ENCODE measurements at regions not wholly inside any gene's neighbourhood (a gene's known extent, or its start where the extent isn't known, plus 50 kb on each side); places are given as distances from the start of the nearest gene placed in this dataset.
A peak's percentile ranks its signal among the peaks of the same experiment; 100 is the strongest.

DNA sequence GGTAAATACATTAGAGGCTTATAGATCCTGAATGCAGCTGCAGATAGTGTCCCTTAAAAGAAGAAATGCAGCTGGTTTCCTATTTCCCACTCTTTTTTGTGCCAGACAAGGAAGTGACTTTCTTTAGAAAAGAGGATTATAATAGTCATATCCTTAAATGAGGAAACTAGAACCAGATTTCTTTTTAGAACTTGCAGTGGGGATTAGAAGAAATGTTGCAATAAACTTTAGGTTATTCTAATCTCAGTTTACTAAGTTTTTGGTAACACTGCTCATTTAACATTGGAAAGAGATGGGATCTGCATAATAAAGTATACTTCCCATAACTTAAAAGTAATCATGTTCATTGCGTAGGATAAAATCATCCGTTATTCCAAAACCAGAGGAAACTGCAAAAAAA, 101.9 kb downstream of the SLIT2 start:
- no peak for DNase-seq (ENCODE audit: low spot score)

DNA sequence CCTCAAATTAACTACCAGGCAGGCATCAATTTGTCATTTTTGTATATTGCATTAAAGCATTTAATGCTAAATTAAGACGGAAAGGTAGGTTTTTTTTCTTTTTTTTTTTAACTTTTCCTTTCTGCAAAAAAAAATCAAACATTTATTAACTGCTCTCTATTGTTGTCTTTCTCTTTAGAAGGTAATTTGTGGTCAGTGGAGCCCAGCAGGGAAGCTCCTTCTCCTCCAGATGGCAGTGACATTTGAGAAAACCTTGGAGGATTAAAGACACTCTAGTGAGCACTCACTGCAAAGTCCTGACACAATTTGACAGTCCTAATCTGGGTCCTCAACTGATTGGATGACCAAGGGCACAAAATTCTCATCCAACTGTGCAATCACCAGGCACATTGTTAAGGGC, 102.4 kb downstream of the SLIT2 start:
- no peak for DNase-seq (ENCODE audit: low spot score)

GRCh38 chr4:20356565-20356964, 104.9 kb downstream of the SLIT2 start:
- no peak for DNase-seq (ENCODE audit: low spot score)

GRCh38 chr4:20358110-20358509, 106.4 kb downstream of the SLIT2 start:
- no peak for DNase-seq (ENCODE audit: low spot score)

DNA sequence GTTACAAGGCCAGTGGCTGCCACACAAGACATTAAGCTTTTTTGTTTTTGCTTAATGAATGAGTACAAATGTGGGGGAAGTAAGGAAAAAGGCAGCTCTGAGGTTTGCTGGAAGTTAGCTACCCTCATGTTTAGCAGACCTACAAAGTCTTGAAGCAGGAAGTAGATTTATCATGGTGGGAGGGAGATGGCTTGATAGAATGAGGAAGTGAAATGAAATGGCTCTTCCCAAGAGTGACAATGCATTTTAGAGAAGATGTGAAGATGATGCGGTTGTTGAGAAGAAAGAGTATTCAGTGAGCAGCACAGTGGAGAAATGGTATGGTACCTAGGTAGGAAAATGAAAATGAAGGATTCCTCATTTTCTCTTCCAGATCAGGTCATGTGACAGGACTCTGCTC, 108.0 kb downstream of the SLIT2 start:
- DNase-seq (ENCODE audit: low spot score): no peak

GRCh38 chr4:20362148-20362547, 110.4 kb downstream of the SLIT2 start:
- DNase-seq (ENCODE audit: low spot score): no peak

DNA sequence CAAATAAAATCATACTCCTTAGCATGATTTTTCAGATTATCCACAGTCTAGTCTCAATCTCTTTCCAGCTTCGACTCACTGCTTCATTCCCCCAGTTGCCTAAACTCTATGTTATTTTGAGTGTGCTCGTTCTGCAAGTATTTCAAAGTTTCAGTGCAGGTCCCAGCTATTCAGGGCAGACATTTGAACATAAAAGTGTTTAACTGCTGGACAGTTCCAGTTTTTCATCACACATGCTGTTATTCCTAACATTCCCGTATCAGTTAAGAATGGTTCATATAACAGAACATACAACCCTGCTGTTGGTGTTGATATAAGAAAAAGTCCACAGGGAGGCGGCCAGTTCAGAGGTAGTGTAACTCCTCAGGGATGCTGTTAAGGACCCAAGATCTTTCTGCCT, 113.3 kb downstream of the SLIT2 start:
- DNase-seq (ENCODE audit: low spot score): no peak

DNA sequence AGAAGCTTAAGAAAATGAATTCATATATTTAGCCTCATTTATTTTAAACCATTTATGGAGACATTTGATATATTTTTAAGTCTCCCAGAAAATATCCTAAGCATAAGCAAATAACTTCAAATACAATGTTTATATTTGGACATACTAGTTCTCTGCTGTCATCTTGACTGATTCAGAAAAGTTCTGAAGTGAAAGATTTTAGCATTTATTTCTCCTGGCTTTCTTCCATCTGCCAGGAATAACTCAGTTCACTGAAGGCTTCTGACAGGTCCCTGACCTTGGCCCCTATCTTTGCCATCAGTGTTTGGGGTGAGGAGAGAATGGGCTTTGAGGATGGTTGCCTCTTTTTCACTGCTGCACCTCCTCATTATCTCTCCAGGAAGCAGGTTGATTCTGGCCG, 115.7 kb downstream of the SLIT2 start:
- no peak for DNase-seq (ENCODE audit: low spot score)

DNA sequence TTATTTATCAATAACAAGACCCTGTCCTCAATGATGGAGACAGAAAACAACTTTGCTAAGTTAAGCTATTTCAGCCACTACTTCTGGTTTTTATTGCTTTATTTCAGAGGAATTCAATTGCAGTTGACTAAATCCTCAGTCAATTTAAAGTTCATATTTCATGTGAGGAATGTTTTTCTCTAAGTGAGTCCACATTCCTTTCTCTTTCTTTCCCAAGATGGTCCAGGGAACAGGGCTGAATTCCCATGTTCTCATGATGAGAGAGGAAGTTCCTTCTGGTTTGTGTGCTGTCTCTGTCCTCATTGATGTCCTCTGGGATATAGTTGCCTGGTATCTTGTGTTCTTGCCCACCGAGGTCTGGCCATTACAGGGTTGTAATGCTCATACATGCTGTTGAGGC, 117.2 kb downstream of the SLIT2 start:
- no peak for DNase-seq (ENCODE audit: low spot score)

DNA sequence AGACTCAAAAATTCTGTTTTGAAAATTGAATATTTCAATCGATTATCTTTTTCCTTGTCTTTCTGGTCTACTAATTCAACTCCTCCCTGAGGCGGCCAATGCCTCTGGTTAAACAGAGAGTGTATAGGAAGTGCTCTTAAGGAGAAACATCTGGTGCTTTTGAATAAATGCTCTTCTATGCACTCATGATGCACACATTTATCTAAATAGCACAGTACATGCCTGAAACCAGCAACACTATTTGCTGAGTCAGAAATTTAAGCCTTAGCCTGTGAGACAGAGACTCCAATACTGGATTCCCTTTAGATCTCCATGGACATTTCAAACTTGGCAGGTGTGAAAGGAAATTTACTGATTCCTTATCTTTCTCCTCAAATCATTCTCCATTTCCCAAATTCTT, 118.6 kb downstream of the SLIT2 start:
- no peak for DNase-seq (ENCODE audit: low spot score)

- no peak for DNase-seq (ENCODE audit: low spot score)
These were observed 124.4 kb downstream of the SLIT2 start for GRCh38 chr4:20376070-20376469.

DNA sequence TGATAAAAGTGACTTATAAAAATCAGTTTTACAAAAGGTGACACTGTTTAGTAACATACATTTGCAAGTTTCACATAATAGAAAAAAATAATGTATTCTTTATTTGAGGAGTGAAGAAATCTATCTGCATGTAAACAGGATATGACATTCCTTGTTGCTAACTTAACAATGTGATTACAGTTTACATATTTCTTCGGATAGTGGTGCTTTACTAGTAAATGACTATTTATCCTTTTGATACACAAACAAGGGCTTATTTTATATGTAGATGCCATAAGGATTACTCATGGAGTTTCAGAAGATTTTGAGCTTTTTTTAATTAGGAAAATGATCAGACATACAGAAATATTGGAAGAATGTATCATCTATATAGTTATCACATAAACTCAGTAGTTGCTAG, 126.5 kb downstream of the SLIT2 start:
- DNase-seq (ENCODE audit: low spot score): no peak

GRCh38 chr4:20381005-20381404, 129.3 kb downstream of the SLIT2 start:
- no peak for DNase-seq (ENCODE audit: low spot score)

GRCh38 chr4:20383283-20383682, 131.6 kb downstream of the SLIT2 start:
- no peak for DNase-seq (ENCODE audit: low spot score)

DNA sequence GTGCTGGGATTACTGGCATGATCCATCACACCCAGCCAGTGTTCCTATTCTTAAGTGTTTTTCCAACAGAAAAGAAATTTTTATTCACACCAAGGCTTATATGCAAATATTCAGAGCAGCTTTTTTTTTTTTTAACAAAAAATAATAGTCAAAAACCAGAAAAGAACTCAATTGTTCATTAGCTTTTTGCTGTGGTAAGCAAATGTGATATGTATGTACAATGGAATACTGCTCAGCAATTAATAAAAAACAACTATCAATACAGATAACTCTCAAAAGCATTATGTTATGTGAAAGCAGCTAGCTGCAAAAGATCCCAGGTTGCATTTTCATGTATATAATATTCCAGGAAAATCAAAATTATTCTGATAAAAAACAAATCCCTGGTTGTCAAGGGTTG, 132.3 kb downstream of the SLIT2 start:
- DNase-seq (ENCODE audit: low spot score): no peak

DNA sequence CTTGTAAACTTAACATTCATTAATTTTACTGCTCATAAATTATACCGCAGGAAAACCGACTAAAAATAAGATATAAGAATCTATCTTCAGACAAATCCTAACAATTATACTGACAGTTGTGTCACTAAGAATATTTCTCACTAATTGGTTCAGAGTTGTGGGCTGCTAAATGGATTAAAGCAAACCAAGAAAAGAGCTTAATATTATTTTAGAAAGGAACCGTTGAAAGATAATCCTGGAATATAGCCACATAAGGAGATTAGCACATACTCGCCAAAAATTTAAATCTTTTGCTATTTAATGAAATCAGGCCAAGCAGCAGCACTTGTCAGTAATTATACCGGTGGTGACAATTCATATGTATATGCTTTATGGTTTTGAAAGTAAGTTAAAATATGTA, 132.8 kb downstream of the SLIT2 start:
- DNase-seq (ENCODE audit: low spot score): no peak

GRCh38 chr4:20386001-20386740, 134.5 kb downstream of the SLIT2 start:
- no peak for DNase-seq (ENCODE audit: low spot score)

DNA sequence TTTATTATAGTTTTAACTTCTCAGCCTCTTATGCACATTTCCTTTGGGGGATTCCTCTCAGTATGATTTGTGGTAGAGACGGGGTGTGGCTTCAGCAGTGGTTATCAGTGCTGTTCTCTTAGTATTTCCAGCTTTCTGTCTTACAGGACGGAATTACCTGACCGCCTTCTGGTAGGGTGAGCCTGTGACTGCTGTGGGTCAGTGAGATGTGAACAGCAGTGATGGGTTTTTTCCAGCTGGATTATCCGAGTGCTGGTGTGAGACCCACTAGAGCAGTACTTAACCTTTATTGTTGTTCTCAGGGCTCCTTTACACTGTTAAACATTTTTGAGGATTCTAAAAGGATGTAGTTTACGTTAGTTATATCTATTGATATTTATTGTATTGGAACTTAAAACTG, 135.2 kb downstream of the SLIT2 start:
- no peak for DNase-seq (ENCODE audit: low spot score)

GRCh38 chr4:20391198-20391597, 139.5 kb downstream of the SLIT2 start:
- no peak for DNase-seq (ENCODE audit: low spot score)

DNA sequence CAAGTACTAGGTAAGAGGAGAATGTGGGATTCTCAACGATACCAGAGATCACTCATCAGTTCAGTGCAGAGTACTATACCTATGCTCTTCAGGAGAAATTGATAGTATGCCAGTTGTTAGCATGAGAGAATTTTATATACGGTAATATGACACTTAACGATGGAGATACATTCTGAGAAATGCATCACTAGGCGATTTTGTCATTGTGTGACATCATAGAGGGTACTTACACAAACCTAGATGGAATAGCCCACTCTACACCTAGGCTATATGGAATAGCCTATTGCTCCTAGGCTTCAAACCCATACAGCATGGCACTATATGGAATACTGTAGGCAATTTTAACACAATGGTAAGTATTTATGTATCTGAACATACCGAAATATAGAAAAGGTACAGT, 140.2 kb downstream of the SLIT2 start:
- no peak for DNase-seq (ENCODE audit: low spot score)

- no peak for DNase-seq (ENCODE audit: low spot score)
These were observed 141.9 kb downstream of the SLIT2 start for GRCh38 chr4:20393486-20394100.

- no peak for DNase-seq (ENCODE audit: low spot score)
These were observed 142.8 kb downstream of the SLIT2 start for GRCh38 chr4:20394512-20394911.

DNA sequence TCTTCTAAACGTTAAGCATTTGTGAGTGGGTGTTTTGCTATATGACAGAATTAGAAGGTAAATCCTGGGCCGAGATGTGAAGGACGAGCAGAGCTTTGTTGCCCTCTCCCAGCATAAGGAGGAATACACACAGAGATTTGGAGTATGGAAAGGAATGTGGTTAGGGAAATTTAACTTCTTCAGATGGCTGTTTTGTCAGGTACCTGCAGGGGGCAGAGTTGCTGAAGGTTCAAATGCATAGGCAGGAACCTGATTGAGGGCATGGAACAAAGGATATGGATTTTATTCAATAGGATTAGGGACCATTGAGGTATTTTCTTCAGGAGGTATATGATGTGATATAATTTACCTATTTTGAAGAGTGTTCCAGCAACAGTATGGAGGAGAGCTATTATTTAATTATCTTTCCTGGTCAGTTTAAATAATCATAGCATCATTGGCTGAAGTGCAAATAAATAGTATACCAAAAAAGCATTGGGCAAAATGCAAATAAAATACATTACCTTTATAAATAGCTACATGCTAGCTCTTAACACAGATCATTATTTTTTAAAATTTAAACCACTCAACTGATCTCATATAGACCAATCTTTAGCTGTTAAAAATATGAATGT, 143.6 kb downstream of the SLIT2 start:
- DNase-seq (ENCODE audit: low spot score): peak; percentile 15

- DNase-seq (ENCODE audit: low spot score): no peak
These were observed 151.6 kb downstream of the SLIT2 start for GRCh38 chr4:20403290-20403689.
